ENCODE measurements at regions not wholly inside any gene's neighbourhood (a gene's known extent, or its start where the extent isn't known, plus 50 kb on each side); places are given as distances from the start of the nearest gene placed in this dataset.

GRCh38 chr6:159397753-159398152 lies 228.6 kb downstream of the FNDC1 start:
- TF ChIP-seq CTCF (IDR thresholded peaks at IDR 0.05; ENCODE audit: insufficient read depth, low read length, poor library complexity, severe bottlenecking) = no peak
- TF ChIP-seq EZH2phosphoT487 (conservative IDR thresholded peaks at IDR 0.05; ENCODE audit: low read length) = no peak

Data from SU-DHL-6 (cell line).